ENCODE measurements at regions not wholly inside any gene's neighbourhood (a gene's known extent, or its start where the extent isn't known, plus 50 kb on each side); places are given as distances from the start of the nearest gene placed in this dataset.
A peak's percentile ranks its signal among the peaks of the same experiment; 100 is the strongest.

DNA sequence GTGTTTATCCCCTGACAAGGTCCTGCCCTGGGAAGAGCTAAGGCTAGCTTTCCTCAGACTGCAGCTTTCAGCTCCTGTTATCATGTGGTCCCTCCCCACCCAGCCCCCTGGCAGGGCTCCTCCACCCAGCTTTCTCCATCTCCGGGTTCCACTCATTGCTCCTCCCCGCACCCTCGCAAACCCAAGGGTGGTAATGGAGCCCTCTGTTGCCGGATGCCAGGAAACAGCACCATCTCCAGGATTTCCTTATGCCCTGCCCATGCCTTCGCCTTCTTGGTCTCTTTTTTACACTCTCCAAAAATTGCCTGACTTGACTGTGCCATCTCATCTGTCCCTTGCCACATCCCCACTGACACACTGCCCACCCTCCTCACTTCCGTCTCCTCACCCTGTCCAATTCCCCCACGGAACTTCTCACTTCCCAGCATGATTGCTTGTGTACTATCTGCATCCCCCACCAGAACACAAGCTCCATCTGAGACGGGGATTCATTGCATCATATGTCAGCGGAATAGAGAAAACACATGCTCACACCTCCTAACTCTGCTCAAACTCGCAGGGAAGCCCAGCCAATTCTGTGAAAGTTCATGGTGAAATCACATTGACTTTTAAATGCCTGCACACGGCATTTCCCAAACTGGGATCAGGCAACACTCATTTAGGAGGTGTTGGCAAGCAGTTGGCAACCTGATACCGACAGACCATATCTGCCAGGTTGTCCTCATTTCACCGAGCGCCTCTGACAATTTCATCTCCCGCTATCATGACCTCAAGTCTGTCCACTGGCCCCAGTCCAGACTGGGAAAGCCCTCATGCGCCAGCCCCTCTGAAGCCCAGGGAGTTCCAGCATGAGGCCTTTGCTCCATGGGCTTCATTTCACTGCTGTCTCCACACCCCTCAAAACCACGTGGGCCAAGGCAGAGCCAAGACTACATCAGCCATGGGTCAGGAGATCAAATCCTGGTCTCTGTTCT, 201.1 kb downstream of the MATN1 start:
- TF ChIP-seq, protein P1, sequence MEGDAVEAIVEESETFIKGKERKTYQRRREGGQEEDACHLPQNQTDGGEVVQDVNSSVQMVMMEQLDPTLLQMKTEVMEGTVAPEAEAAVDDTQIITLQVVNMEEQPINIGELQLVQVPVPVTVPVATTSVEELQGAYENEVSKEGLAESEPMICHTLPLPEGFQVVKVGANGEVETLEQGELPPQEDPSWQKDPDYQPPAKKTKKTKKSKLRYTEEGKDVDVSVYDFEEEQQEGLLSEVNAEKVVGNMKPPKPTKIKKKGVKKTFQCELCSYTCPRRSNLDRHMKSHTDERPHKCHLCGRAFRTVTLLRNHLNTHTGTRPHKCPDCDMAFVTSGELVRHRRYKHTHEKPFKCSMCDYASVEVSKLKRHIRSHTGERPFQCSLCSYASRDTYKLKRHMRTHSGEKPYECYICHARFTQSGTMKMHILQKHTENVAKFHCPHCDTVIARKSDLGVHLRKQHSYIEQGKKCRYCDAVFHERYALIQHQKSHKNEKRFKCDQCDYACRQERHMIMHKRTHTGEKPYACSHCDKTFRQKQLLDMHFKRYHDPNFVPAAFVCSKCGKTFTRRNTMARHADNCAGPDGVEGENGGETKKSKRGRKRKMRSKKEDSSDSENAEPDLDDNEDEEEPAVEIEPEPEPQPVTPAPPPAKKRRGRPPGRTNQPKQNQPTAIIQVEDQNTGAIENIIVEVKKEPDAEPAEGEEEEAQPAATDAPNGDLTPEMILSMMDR (IDR thresholded peaks at IDR 0.05): no peak
- no peak for TF ChIP-seq POLR2A (IDR thresholded peaks at IDR 0.05)
- no peak for TF ChIP-seq EP300 (IDR thresholded peaks at IDR 0.05)
- TF ChIP-seq POLR2AphosphoS5 (IDR thresholded peaks at IDR 0.05): peak; percentile 87
